ENCODE measurements at regions not wholly inside any gene's neighbourhood (a gene's known extent, or its start where the extent isn't known, plus 50 kb on each side); places are given as distances from the start of the nearest gene placed in this dataset.

DNA sequence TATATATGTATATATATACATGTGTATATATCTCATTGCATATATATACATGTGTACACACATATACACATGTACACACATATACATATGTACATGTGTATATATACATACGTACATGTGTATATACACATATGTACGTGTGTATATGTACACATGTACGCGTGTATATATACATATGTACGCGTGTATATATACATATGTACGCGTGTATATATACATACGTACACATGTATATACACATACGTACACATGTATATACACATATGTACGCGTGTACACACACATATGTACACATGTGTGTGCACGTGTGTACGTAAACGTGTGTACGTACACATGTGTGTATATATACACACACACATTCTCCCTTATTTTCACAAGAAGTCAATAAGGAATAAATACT lies 141.6 kb upstream of the TMCC3 start:
- H2AFZ ChIP-seq: no peak overlapping the region
- H3K4me2 ChIP-seq (ENCODE audit: low read length): no peak overlapping the region
- H3K27ac ChIP-seq: no peak overlapping the region
- no peaks in the 10 kb centered on the region for H3K9me3 ChIP-seq (ENCODE audit: control insufficient read depth, low read length)
- H3K27me3 ChIP-seq (ENCODE audit: control insufficient read depth, insufficient read depth, low read length): no peaks in the 10 kb centered on the region
- H3K9ac ChIP-seq: no peak overlapping the region
- H3K4me1 ChIP-seq: peaks cover 46% of the 10 kb centered on the region
- peaks cover 11% of the 10 kb centered on the region for H3K79me2 ChIP-seq
- TF ChIP-seq, protein P1, sequence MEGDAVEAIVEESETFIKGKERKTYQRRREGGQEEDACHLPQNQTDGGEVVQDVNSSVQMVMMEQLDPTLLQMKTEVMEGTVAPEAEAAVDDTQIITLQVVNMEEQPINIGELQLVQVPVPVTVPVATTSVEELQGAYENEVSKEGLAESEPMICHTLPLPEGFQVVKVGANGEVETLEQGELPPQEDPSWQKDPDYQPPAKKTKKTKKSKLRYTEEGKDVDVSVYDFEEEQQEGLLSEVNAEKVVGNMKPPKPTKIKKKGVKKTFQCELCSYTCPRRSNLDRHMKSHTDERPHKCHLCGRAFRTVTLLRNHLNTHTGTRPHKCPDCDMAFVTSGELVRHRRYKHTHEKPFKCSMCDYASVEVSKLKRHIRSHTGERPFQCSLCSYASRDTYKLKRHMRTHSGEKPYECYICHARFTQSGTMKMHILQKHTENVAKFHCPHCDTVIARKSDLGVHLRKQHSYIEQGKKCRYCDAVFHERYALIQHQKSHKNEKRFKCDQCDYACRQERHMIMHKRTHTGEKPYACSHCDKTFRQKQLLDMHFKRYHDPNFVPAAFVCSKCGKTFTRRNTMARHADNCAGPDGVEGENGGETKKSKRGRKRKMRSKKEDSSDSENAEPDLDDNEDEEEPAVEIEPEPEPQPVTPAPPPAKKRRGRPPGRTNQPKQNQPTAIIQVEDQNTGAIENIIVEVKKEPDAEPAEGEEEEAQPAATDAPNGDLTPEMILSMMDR (IDR thresholded peaks at IDR 0.05): no peak
- H3K36me3 ChIP-seq (ENCODE audit: control insufficient read depth, insufficient read depth, low read length): no peaks in the 10 kb centered on the region
- no peak overlapping the region for H3K4me3 ChIP-seq (ENCODE audit: low read depth, low read length)

DNA sequence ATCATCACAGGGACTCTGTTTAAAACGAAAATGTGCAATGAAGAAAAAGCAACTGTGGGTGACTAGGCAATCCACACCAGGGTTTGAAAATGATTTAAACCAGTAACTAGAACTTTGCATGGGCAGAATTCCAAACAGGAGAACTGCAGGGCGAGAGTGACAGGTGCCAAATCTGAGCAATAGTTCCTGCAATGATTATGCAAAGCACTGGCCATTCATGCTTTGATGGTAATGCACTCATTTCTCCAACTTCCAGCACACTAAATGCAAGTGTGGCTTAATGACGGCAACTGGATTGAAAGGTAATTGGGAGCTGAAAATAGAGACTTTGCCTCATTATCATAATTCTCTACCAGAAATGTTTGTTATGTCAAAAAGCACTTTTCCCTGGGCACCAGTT lies 140.5 kb upstream of the TMCC3 start:
- H3K4me2 ChIP-seq (ENCODE audit: low read length): peak overlapping the region; percentile 17
- H3K4me3 ChIP-seq (ENCODE audit: low read depth, low read length): no peak overlapping the region
- peaks cover 8% of the 10 kb centered on the region for H3K79me2 ChIP-seq
- no peak overlapping the region for H3K9ac ChIP-seq
- no peaks in the 10 kb centered on the region for H3K36me3 ChIP-seq (ENCODE audit: control insufficient read depth, insufficient read depth, low read length)
- no peaks in the 10 kb centered on the region for H3K9me3 ChIP-seq (ENCODE audit: control insufficient read depth, low read length)
- H3K27me3 ChIP-seq (ENCODE audit: control insufficient read depth, insufficient read depth, low read length): no peaks in the 10 kb centered on the region
- TF ChIP-seq, protein P1 (IDR thresholded peaks at IDR 0.05): no peak
- H2AFZ ChIP-seq: peak overlapping the region; percentile 56
- peaks cover 46% of the 10 kb centered on the region for H3K4me1 ChIP-seq
- peak overlapping the region; percentile 88 for H3K27ac ChIP-seq

DNA sequence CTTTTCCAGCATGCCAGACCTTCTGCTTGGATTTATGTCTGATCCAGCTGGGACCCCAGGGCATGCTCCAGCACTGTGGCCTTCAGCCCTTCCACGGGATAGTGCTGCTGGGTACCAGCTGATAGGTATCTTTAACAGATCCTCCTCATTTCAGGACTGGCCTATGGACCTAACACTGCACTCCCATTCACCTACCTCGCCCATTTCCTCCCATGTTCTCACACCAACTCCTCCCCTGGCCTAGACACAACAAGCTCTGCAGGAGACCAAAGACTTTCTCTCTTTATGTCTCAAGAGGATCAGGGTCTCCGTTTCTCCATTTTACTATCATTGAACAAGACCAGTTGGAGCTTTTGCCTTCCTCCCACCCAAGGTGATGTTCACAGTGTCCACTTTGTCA lies 140.0 kb upstream of the TMCC3 start:
- TF ChIP-seq, protein P1 (IDR thresholded peaks at IDR 0.05): no peak
- Histone ChIP-seq H2AFZ (peak overlapping the region; percentile 56), H3K9ac (no peak overlapping the region), H3K27ac (peak overlapping the region; percentile 88), H3K27me3 (ENCODE audit: control insufficient read depth, insufficient read depth, low read length) (no peaks in the 10 kb centered on the region), H3K4me3 (ENCODE audit: low read depth, low read length) (no peak overlapping the region), H3K36me3 (ENCODE audit: control insufficient read depth, insufficient read depth, low read length) (no peaks in the 10 kb centered on the region), H3K79me2 (peaks cover 8% of the 10 kb centered on the region), H3K4me2 (ENCODE audit: low read length) (peak overlapping the region; percentile 59), H3K4me1 (peaks cover 44% of the 10 kb centered on the region), H3K9me3 (ENCODE audit: control insufficient read depth, low read length) (no peaks in the 10 kb centered on the region)

DNA sequence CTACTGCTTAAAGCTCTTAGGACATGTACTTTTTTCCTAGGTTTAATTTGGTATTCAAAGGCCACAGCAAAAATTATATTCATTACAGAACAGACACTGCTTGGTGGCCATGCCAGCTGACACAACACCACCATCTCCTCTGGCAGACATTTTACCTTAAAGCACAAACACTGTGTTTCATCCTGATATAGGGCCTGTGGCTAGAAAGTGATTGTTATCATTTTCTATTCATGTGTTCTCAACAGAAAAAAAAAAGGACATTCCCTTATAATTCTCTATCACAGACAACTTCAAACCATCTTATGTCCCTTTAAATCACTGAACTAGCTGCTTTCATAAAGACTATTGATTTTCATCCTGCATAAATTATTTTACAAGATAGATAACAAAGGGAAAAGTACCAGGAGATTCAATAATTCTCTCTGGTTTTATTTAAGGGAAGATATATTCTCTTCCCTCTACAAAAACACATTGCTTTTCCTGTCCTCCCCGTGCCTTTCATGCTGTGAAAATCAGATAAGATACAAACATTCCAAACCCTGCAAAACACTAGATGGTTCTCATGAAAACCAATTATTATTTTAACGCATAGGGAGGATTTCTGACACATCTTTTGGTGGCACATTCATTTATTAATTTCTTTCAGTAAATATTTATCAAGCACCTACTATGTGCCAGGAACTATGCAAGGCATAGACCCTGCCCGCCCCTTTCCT lies 139.3 kb upstream of the TMCC3 start:
- Histone ChIP-seq H3K27me3 (ENCODE audit: control insufficient read depth, insufficient read depth, low read length) (no peaks in the 10 kb centered on the region), H3K36me3 (ENCODE audit: control insufficient read depth, insufficient read depth, low read length) (no peaks in the 10 kb centered on the region), H3K4me1 (peaks cover 38% of the 10 kb centered on the region), H3K4me2 (ENCODE audit: low read length) (peak overlapping the region; percentile 59), H3K79me2 (peaks cover 8% of the 10 kb centered on the region), H3K4me3 (ENCODE audit: low read depth, low read length) (peak overlapping the region; percentile 41), H3K27ac (peak overlapping the region; percentile 88), H3K9me3 (ENCODE audit: control insufficient read depth, low read length) (no peaks in the 10 kb centered on the region), H3K9ac (no peak overlapping the region), H2AFZ (peak overlapping the region; percentile 57)
- TF ChIP-seq, protein P1 (IDR thresholded peaks at IDR 0.05): no peak

DNA sequence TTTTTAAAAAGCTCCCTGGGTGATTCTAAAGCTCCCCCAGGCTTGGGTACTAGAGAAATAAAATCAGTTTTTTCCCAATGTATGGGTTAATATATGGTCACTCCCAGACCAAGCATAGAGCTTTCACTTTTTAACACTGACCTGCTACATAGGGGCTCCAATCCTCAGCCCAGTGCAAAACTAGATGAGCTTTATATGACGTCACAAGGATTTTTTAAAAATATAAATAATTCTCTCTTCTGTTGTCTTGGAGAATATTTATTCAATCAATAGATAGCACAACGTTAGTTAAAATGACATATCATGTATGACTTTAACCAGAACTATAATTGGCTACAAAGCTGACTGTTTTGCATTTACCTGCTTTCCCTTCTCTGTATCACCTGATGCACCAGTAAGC lies 137.9 kb upstream of the TMCC3 start:
- TF ChIP-seq, protein P1 (IDR thresholded peaks at IDR 0.05): no peak
- Histone ChIP-seq H3K9me3 (ENCODE audit: control insufficient read depth, low read length) (no peaks in the 10 kb centered on the region), H3K4me2 (ENCODE audit: low read length) (no peak overlapping the region), H3K36me3 (ENCODE audit: control insufficient read depth, insufficient read depth, low read length) (no peaks in the 10 kb centered on the region), H3K4me1 (peaks cover 43% of the 10 kb centered on the region), H3K27ac (peak overlapping the region; percentile 88), H3K79me2 (peaks cover 14% of the 10 kb centered on the region), H3K27me3 (ENCODE audit: control insufficient read depth, insufficient read depth, low read length) (no peaks in the 10 kb centered on the region), H3K9ac (no peak overlapping the region), H3K4me3 (ENCODE audit: low read depth, low read length) (no peak overlapping the region), H2AFZ (no peak overlapping the region)
